ENCODE measurements at regions not wholly inside any gene's neighbourhood (a gene's known extent, or its start where the extent isn't known, plus 50 kb on each side); places are given as distances from the start of the nearest gene placed in this dataset.

- no peak for TF ChIP-seq CHD7 (IDR thresholded peaks at IDR 0.05; ENCODE audit: low read depth, low read length)
- TF ChIP-seq ETS1 (conservative IDR thresholded peaks at IDR 0.05; ENCODE audit: control insufficient read depth, low read depth, low read length): no peak
- TF ChIP-seq GTF2F1 (IDR thresholded peaks at IDR 0.05; ENCODE audit: low read depth, low read length): no peak
- no peak for TF ChIP-seq ZNF830 (CRISPR knock-in tag; IDR thresholded peaks at IDR 0.05)
These were observed 940.0 kb upstream of the GRIA3 start (continued) for GRCh38 chrX:122244080-122244479.

Data from K562 (cell line).